PC-9 (cell line): ENCODE measurements at regions not wholly inside any gene's neighbourhood (a gene's known extent, or its start where the extent isn't known, plus 50 kb on each side); places are given as distances from the start of the nearest gene placed in this dataset.

Experiments
- BruUV-seq: library from RNA; stranded (reverse); fragments of 400-500 nt; replicated peaks from 2 replicates; lab custom pipeline; 2021; lab: Mats Ljungman, UMichigan
- CTCF ChIA-PET: fragments of 300-600 bp; sonication (Branson Sonifier 250); formaldehyde crosslinking; loops from one replicate; lab custom pipeline; 2022; ENCODE audit warnings: antibody characterized with exemption; lab: Charles Lee
- POLR2A ChIA-PET: fragments of 300-600 bp; sonication (Branson Sonifier 250); formaldehyde crosslinking; loops from one replicate; lab custom pipeline; 2022; ENCODE audit warnings: antibody characterized with exemption; ENCODE audit not compliant: unreplicated experiment; lab: Charles Lee
- DNase-seq, 2 experiments: peaks; one replicate each; pipeline versions ENCODE4 v3.0.0 to v3.0.0-alpha.2; 2015 to 2022; ENCODE audit warnings: mixed read lengths in 1 of 2
- H2AFZ ChIP-seq: fragments of 200-600 bp; sonication (generic); 2 replicates; pipeline ENCODE4 v1.8.1; 2017; ENCODE audit warnings: antibody characterized with exemption
- H3F3A ChIP-seq: fragments of 200-600 bp; sonication (generic); 2 replicates; pipeline ENCODE4 v1.8.1; 2017; ENCODE audit warnings: antibody characterized with exemption, mild to moderate bottlenecking, low read depth; ENCODE audit not compliant: insufficient read depth
- H3K27ac ChIP-seq: fragments of 200-600 bp; sonication (generic); 2 replicates; pipeline ENCODE4 v1.6.1; 2016; ENCODE audit warnings: mixed run types
- H3K27me3 ChIP-seq: fragments of 200-600 bp; sonication (generic); 2 replicates; pipeline ENCODE4 v1.6.1; 2016; ENCODE audit warnings: low read depth, mixed run types; ENCODE audit not compliant: insufficient read depth
- H3K36me3 ChIP-seq: fragments of 200-600 bp; sonication (generic); 2 replicates; pipeline ENCODE4 v1.6.1; 2016; ENCODE audit warnings: low read depth, mixed run types
- H3K4me1 ChIP-seq: fragments of 200-600 bp; sonication (generic); replicated peaks from 2 replicates; pipeline ENCODE4 v1.6.1; 2016; ENCODE audit warnings: mixed run types; ENCODE audit not compliant: insufficient read depth
- H3K4me2 ChIP-seq: fragments of 200-600 bp; sonication (generic); 2 replicates; pipeline ENCODE4 v1.6.1; 2017; ENCODE audit warnings: mixed run types
- H3K4me3 ChIP-seq: fragments of 200-600 bp; sonication (generic); 2 replicates; pipeline ENCODE4 v1.6.1; 2016; ENCODE audit warnings: mixed run types
- H3K79me2 ChIP-seq: fragments of 200-600 bp; sonication (generic); 2 replicates; pipeline ENCODE4 v1.6.1; 2017; ENCODE audit warnings: low read depth, mixed run types
- H3K9me2 ChIP-seq: fragments of 200-600 bp; sonication (generic); 2 replicates; pipeline ENCODE4 v1.8.1; 2017; ENCODE audit warnings: mild to moderate bottlenecking; ENCODE audit not compliant: insufficient read depth
- H3K9me3 ChIP-seq: fragments of 200-600 bp; sonication (generic); 2 replicates; pipeline ENCODE4 v1.8.1; 2016; ENCODE audit warnings: low read depth; ENCODE audit not compliant: insufficient read depth
- H4K20me1 ChIP-seq: fragments of 200-600 bp; sonication (generic); 2 replicates; pipeline ENCODE4 v1.8.1; 2017; ENCODE audit not compliant: insufficient read depth
- EZH2 ChIP-seq: fragments of 200-600 bp; sonication (generic); IDR thresholded peaks from 2 replicates; pipeline ENCODE4 v1.8.0; 2017; ENCODE audit warnings: antibody characterized with exemption, low read depth
- intact Hi-C: fragments of 100-400 bp; cut with micrococcal nuclease; formaldehyde crosslinking; loops from one replicate; pipeline ENCODE4 v1.10.0; 2022; ENCODE audit not compliant: unreplicated experiment
- TF ChIP-seq, protein P1 (sequence below): fragments of 200-600 bp; sonication (generic); conservative IDR thresholded peaks from 2 replicates; pipeline ENCODE4 v1.6.1; 2017; ENCODE audit warnings: mixed run types, antibody characterized with exemption, mild to moderate bottlenecking, moderate library complexity

DNA sequence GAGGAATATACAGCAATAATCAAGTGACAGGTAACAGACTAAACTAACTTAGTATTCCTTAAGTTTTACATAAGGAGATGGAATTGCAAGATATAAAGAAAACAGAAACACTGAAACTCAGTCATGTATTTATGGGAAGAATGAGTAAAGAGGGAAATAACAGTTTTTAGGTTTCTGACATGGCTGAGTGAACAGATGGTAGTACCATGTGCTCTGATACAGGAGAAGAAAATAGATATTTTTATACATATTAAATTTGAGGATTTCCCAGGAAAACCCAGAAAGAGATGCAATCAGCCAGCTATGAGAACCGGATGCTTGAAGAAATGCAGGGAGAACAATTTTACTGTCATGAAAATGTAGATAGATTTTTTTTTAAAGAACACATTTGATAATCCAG, 669.5 kb upstream of the GRM3 start:
- Histone ChIP-seq H4K20me1 (no peaks in the 10 kb centered on the region), H3K36me3 (no peaks in the 10 kb centered on the region), H3K27me3 (no peaks in the 10 kb centered on the region), H3K4me3 (no peak overlapping the region), H3F3A (no peaks in the 10 kb centered on the region), H3K4me1 (no peaks in the 10 kb centered on the region), H3K27ac (no peak overlapping the region), H3K79me2 (no peaks in the 10 kb centered on the region), H3K9me3 (no peaks in the 10 kb centered on the region), H3K9me2 (no peaks in the 10 kb centered on the region), H2AFZ (no peak overlapping the region), H3K4me2 (no peak overlapping the region)
- POLR2A ChIA-PET = no interaction called here
- CTCF ChIA-PET = no interaction called here
- BruUV-seq = no TSS peak
- no peak for DNase-seq
- intact Hi-C loops = no loop called here
- TF ChIP-seq EZH2 = no peak
- TF ChIP-seq, protein P1, sequence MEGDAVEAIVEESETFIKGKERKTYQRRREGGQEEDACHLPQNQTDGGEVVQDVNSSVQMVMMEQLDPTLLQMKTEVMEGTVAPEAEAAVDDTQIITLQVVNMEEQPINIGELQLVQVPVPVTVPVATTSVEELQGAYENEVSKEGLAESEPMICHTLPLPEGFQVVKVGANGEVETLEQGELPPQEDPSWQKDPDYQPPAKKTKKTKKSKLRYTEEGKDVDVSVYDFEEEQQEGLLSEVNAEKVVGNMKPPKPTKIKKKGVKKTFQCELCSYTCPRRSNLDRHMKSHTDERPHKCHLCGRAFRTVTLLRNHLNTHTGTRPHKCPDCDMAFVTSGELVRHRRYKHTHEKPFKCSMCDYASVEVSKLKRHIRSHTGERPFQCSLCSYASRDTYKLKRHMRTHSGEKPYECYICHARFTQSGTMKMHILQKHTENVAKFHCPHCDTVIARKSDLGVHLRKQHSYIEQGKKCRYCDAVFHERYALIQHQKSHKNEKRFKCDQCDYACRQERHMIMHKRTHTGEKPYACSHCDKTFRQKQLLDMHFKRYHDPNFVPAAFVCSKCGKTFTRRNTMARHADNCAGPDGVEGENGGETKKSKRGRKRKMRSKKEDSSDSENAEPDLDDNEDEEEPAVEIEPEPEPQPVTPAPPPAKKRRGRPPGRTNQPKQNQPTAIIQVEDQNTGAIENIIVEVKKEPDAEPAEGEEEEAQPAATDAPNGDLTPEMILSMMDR = no peak

DNA sequence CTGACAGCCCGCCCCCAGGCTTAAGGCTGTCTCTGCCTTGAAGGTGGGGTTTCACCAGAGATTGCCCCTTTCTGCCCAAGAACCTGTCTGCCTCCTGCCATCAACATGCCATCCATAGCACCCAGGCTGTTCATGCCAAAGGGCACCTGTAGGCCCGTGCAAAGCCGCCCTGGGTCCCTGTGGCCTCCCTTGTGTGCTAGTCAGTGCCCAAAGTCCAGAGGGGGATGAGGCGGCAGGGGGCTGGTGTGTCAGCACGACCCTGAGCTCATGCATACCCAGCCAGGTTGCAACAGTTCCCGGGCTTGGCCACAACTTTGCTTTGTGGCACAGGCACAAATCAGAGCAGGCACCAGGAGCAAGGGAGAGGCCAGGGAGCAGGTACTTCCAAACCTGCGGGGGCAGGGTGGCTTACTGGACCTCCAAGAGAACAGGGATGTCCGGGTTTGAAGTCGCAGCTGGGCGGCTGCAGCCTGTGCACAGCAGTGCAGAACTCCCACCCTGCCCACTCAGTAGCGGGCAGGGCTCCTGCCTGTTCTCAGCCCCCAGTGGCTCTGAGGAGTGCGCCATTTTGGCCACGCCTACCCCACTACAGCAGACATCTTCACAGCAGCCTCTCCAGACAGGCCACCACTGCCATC, 671.1 kb upstream of the GRM3 start:
- H4K20me1 ChIP-seq = no peaks in the 10 kb centered on the region
- intact Hi-C loops = no loop called here

DNA sequence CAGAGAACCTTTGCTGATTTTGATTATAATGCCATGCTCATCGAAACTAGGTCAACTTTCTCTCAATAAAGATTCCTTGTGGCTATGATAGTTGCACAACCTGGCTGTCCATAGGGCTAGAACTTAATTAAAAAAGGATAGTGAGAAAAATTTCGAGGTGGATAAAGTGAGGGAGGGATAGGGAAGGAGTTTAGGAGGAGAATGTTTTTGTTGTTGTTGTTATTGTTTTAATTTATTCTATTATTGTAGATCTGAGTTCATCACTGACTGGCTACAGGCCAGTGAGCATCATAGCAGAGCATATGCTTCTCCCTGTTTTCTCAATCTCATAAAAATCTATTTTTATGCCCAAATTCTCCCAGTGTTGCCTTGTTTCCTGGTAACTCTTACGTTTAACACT, 688.7 kb upstream of the GRM3 start:
- CTCF ChIA-PET = no interaction called here
- DNase-seq = no peak
- Histone ChIP-seq H3K36me3 (no peaks in the 10 kb centered on the region), H3K9me2 (no peaks in the 10 kb centered on the region; the same call in 1 of the 2 replicates), H3K79me2 (no peaks in the 10 kb centered on the region), H3K4me2 (no peak overlapping the region), H3K4me3 (no peak overlapping the region), H3K27me3 (no peaks in the 10 kb centered on the region), H3K4me1 (no peaks in the 10 kb centered on the region), H4K20me1 (no peaks in the 10 kb centered on the region), H2AFZ (no peak overlapping the region), H3F3A (no peaks in the 10 kb centered on the region), H3K27ac (no peak overlapping the region), H3K9me3 (no peaks in the 10 kb centered on the region)
- intact Hi-C loops = no loop called here
- BruUV-seq = no TSS peak
- TF ChIP-seq, protein P1 = no peak
- TF ChIP-seq EZH2 = no peak
- POLR2A ChIA-PET = no interaction called here

More for the DNA sequence above, 671.1 kb upstream of the GRM3 start:
- H2AFZ ChIP-seq = no peak overlapping the region
- no peak for TF ChIP-seq EZH2
- TF ChIP-seq, protein P1 = no peak
- H3K79me2 ChIP-seq = no peaks in the 10 kb centered on the region
- no peak overlapping the region for H3K27ac ChIP-seq
- H3K4me2 ChIP-seq = no peak overlapping the region
- no peaks in the 10 kb centered on the region for H3K27me3 ChIP-seq
- H3K4me1 ChIP-seq = no peaks in the 10 kb centered on the region
- CTCF ChIA-PET = no interaction called here
- no peaks in the 10 kb centered on the region for H3K9me2 ChIP-seq
- no peaks in the 10 kb centered on the region for H3K36me3 ChIP-seq
- H3K4me3 ChIP-seq = no peak overlapping the region
- no peaks in the 10 kb centered on the region for H3F3A ChIP-seq
- DNase-seq = no peak
- H3K9me3 ChIP-seq = no peaks in the 10 kb centered on the region
- BruUV-seq = no TSS peak
- POLR2A ChIA-PET = no interaction called here
